ENCODE measurements at regions not wholly inside any gene's neighbourhood (a gene's known extent, or its start where the extent isn't known, plus 50 kb on each side); places are given as distances from the start of the nearest gene placed in this dataset.

DNA sequence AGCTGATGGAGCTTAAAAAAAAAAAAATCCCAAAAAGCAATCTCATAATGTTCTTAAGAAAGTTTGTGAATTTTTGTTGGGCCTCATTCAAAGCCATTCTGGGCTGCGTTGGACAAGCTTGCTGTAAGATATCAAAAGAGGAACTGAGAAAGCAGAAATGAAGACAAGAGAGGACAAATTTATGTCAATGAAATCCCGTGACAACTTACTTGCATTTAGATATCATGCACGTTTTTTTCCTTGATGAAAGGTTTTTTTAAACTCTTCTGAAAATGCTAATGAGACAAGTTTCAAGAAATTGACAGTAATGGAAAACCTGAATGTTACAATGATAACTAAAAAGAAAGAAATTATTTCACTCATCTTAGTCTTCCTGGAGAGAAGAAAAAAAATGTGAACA, 662.9 kb downstream of the SQOR start:
- DNase-seq (ENCODE audit: low spot score in 2 of 2): no peak

DNA sequence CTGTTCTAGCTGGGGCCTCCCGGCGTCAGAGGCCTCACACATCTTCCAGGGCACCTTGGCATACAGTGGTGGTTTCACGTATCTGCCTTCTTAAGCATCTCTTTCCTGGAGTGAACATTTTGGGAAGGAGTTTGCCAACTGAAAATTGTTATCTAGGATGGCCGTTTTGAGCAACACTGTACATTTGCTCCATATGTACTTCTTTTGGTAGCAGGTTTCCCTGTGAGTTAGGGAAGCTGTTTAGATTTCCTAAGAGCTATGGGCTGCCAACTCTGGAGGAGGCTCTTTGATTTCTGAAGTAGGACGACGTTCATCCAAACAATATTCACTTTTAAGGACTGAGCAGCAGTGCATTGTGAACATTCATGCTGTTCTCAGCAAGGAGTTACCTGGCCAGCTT, 665.9 kb downstream of the SQOR start:
- Mint-ChIP-seq H3K27ac (ENCODE audit: low read depth) (no peak overlapping the region), H3K4me1 (no peaks in the 10 kb centered on the region), H3K27me3 (no peaks in the 10 kb centered on the region), H3K36me3 (ENCODE audit: insufficient read depth) (no peaks in the 10 kb centered on the region), H3K4me3 (no peak overlapping the region), H3K9me3 (no peaks in the 10 kb centered on the region)
- no peak for DNase-seq (ENCODE audit: low spot score in 2 of 2)
- no peak for ATAC-seq (replicated peaks; ENCODE audit: extremely low read depth, poor library complexity, severe bottlenecking)

More for the DNA sequence above, 662.9 kb downstream of the SQOR start:
- H3K9me3 Mint-ChIP-seq: no peaks in the 10 kb centered on the region
- H3K4me3 Mint-ChIP-seq: no peak overlapping the region
- no peak overlapping the region for H3K27ac Mint-ChIP-seq (ENCODE audit: low read depth)
- ATAC-seq (replicated peaks; ENCODE audit: extremely low read depth, poor library complexity, severe bottlenecking): no peak
- no peaks in the 10 kb centered on the region for H3K36me3 Mint-ChIP-seq (ENCODE audit: insufficient read depth)
- H3K4me1 Mint-ChIP-seq: no peaks in the 10 kb centered on the region
- H3K27me3 Mint-ChIP-seq: no peaks in the 10 kb centered on the region

DNA sequence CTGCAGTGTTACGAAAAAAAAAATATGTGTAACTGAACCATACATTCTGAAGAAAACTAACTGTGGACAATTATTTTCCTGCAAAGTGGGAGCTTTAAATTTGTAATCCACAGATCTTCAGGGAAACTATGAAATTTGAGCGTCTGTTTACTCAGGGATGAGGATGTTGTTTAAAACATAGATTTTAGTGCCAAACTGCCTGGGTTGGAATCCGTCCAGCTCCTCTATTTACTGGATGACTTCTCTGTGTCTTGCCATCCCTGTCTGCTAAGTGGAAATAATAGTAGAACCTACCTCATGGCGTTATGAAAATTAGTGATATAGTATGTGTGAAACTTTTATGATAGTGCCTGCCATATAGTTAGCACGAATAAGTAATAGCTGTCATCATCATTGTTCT, 666.5 kb downstream of the SQOR start:
- Mint-ChIP-seq H3K4me3 (no peak overlapping the region), H3K4me1 (no peaks in the 10 kb centered on the region), H3K36me3 (ENCODE audit: insufficient read depth) (no peaks in the 10 kb centered on the region), H3K27me3 (no peaks in the 10 kb centered on the region), H3K27ac (ENCODE audit: low read depth) (no peak overlapping the region), H3K9me3 (no peaks in the 10 kb centered on the region)
- ATAC-seq (replicated peaks; ENCODE audit: extremely low read depth, poor library complexity, severe bottlenecking): no peak
- no peak for DNase-seq (ENCODE audit: low spot score in 2 of 2)

DNA sequence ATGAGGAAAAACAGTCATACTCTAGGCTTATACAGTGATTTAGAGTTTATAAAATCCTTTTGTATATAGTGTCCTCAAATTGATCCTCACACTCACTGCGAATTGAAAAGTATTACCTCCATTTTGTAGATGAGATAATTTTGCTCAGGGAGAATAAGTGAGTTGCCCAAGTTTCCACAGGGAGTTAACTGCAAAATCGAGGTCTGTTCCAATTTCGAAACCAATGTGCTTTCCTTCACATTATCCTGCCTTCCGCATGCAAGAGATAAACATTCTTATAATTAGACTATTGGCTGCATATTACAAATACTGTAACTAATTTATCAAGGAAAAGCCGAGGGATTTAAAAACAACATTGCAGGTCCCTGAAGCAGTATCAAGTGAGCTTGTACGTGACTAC, 667.0 kb downstream of the SQOR start:
- Mint-ChIP-seq H3K4me3 (no peak overlapping the region), H3K36me3 (ENCODE audit: insufficient read depth) (no peaks in the 10 kb centered on the region), H3K9me3 (no peaks in the 10 kb centered on the region), H3K27ac (ENCODE audit: low read depth) (no peak overlapping the region), H3K27me3 (no peaks in the 10 kb centered on the region), H3K4me1 (no peaks in the 10 kb centered on the region)
- ATAC-seq (replicated peaks; ENCODE audit: extremely low read depth, poor library complexity, severe bottlenecking) (no peak), DNase-seq (ENCODE audit: low spot score in 2 of 2) (no peak)

DNA sequence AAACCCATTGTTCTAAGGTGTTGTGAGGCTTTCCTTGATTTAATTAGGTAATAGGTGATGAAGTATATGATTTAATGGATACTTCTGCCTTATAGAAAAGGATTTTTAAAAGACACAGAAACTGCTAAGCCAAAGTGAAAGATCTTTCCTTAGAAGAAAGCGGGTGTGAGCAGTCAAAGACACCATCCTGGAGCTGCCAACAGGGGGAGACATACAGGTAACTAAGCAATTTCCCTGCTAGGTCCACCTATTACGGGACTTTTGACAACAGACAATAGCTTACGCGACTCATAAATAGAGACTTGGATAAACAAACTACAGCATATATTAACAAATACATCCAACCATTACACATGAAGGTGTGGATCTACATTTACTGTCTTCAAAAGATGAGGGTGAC, 669.5 kb downstream of the SQOR start:
- DNase-seq (ENCODE audit: low spot score in 2 of 2) (no peak), ATAC-seq (replicated peaks; ENCODE audit: extremely low read depth, poor library complexity, severe bottlenecking) (no peak)
- Mint-ChIP-seq H3K27me3 (no peaks in the 10 kb centered on the region), H3K27ac (ENCODE audit: low read depth) (no peak overlapping the region), H3K4me3 (no peak overlapping the region), H3K9me3 (no peaks in the 10 kb centered on the region), H3K4me1 (no peaks in the 10 kb centered on the region), H3K36me3 (ENCODE audit: insufficient read depth) (no peaks in the 10 kb centered on the region)

DNA sequence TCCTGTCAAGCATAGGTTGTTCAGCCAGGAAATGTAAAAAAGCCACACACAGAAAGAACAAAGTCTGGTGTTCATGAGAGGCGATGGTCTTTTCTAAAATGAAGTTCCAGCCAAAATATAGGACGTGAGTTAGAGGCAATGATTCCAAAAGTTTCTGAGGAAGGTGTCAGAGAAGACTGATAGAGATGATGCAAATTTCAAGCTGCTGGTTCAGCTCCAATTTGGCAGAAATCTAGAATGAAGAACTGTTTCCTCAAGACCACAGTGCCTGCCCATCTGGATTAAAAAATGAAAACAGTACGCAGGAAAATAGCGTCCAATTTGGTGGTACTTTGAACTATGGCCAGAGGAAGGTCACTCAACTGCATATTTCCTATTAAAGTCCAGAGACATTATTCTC, 672.9 kb downstream of the SQOR start:
- Mint-ChIP-seq H3K27me3 (no peaks in the 10 kb centered on the region), H3K9me3 (no peaks in the 10 kb centered on the region), H3K27ac (ENCODE audit: low read depth) (no peak overlapping the region), H3K4me1 (no peaks in the 10 kb centered on the region), H3K36me3 (ENCODE audit: insufficient read depth) (no peaks in the 10 kb centered on the region), H3K4me3 (no peak overlapping the region)
- DNase-seq (ENCODE audit: low spot score in 2 of 2): no peak
- ATAC-seq (replicated peaks; ENCODE audit: extremely low read depth, poor library complexity, severe bottlenecking): no peak

DNA sequence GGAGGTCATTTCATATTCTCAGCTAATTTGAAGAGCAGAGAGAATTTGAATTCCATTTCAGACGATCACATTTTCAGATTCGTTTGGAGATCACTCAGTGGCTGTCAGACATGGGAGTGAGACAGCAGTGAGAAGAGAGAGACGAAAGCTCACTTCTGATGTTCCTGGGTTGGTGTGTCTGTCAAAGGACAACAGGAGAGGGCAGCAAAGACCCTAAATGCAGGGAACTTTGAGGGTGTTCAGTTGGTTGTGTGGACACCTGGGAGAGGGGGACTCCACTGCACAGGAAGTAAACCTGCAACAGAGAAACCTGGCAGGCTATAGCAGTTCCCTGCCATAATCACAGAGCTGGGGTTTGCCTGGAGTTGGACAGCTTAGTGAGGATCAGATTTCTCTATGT, 675.1 kb downstream of the SQOR start:
- no peaks in the 10 kb centered on the region for H3K27me3 Mint-ChIP-seq

DNA sequence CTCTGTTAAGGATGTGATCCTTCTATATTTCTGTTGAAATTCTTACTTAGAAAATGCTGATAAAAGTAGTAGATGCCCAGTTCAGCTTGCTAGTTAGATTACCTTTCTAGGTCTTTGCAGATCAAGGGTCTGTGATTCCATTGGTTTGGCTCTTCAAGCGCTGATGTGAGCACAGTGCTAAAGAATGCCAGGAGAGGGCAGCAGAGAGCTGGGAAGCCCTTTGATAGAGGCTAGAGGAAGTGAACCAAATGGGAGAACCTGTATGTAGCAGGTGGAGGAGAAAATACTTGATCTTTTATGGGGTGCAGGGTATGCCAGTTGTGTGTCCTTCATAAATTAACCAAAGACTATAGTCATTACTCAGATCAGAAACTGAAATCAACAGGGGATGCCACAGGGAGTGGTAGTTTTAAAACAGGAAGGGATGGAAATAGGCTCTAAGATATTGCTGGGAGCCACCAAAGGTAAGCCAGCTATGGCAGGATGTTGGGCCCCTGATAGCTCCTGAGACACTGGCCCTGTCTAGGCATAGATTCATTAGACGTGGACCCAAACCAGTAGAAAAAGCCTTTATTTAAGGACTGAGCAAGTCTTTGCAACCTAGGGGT, 677.4 kb downstream of the SQOR start:
- DNase-seq (ENCODE audit: low spot score in 2 of 2): peak in 1 of 2 donors; percentile 25
- H3K27me3 Mint-ChIP-seq: no peaks in the 10 kb centered on the region
- H3K27ac Mint-ChIP-seq (ENCODE audit: low read depth): no peak overlapping the region
- ATAC-seq (replicated peaks; ENCODE audit: extremely low read depth, poor library complexity, severe bottlenecking): no peak
- no peak overlapping the region for H3K4me3 Mint-ChIP-seq
- no peaks in the 10 kb centered on the region for H3K36me3 Mint-ChIP-seq (ENCODE audit: insufficient read depth)
- H3K9me3 Mint-ChIP-seq: no peaks in the 10 kb centered on the region
- no peaks in the 10 kb centered on the region for H3K4me1 Mint-ChIP-seq

More for the DNA sequence above, 675.1 kb downstream of the SQOR start:
- H3K9me3 Mint-ChIP-seq: no peaks in the 10 kb centered on the region
- no peak overlapping the region for H3K27ac Mint-ChIP-seq (ENCODE audit: low read depth)
- no peaks in the 10 kb centered on the region for H3K4me1 Mint-ChIP-seq
- H3K4me3 Mint-ChIP-seq: no peak overlapping the region
- H3K36me3 Mint-ChIP-seq (ENCODE audit: insufficient read depth): no peaks in the 10 kb centered on the region
- ATAC-seq (replicated peaks; ENCODE audit: extremely low read depth, poor library complexity, severe bottlenecking): no peak
- no peak for DNase-seq (ENCODE audit: low spot score in 2 of 2)

DNA sequence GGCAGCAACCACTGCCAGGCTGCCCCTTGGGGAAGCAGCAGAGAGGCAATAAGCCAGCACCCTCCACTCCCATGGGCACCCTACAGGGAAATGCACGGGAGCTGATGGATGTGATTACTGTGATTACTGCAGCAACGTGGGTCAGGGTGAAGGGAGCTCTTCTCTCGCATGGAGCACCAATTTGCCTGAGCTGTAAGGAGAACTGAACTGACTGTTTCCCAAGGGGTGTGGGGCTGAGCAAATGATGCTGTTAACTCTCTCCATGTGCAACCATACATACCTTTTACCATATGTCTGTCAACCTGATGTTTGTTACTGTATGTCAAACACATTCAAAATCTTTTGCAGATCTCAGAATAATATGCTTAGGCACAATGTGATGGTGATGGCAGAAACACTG, 680.6 kb downstream of the SQOR start:
- Mint-ChIP-seq H3K27me3 (no peaks in the 10 kb centered on the region), H3K36me3 (ENCODE audit: insufficient read depth) (no peaks in the 10 kb centered on the region), H3K4me1 (no peaks in the 10 kb centered on the region), H3K4me3 (no peak overlapping the region), H3K9me3 (no peaks in the 10 kb centered on the region), H3K27ac (ENCODE audit: low read depth) (no peak overlapping the region)
- ATAC-seq (replicated peaks; ENCODE audit: extremely low read depth, poor library complexity, severe bottlenecking) (no peak), DNase-seq (ENCODE audit: low spot score in 2 of 2) (no peak)

DNA sequence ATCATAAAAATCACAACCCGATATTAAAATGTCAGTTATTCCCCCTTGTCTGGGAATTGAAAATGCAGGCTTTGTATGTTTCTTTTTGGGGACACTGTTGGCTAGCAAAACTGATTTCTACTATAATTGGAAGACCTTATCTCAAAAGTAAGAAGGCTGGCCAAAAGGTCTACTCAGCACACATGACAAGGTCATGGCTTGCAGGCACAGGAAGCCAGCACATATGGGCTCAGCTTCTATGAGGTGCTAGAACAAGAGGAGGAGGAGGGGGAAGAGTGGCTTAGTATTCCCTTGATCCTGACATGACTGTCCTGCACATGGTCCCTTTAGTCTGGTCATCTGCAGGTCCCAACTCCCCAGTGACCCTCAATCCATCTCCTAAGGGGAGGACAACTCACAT, 681.2 kb downstream of the SQOR start:
- Mint-ChIP-seq H3K4me3 (no peak overlapping the region), H3K9me3 (no peaks in the 10 kb centered on the region), H3K36me3 (ENCODE audit: insufficient read depth) (no peaks in the 10 kb centered on the region), H3K27ac (ENCODE audit: low read depth) (no peak overlapping the region), H3K4me1 (no peaks in the 10 kb centered on the region), H3K27me3 (no peaks in the 10 kb centered on the region)
- no peak for ATAC-seq (replicated peaks; ENCODE audit: extremely low read depth, poor library complexity, severe bottlenecking)
- DNase-seq (ENCODE audit: low spot score in 2 of 2): no peak

DNA sequence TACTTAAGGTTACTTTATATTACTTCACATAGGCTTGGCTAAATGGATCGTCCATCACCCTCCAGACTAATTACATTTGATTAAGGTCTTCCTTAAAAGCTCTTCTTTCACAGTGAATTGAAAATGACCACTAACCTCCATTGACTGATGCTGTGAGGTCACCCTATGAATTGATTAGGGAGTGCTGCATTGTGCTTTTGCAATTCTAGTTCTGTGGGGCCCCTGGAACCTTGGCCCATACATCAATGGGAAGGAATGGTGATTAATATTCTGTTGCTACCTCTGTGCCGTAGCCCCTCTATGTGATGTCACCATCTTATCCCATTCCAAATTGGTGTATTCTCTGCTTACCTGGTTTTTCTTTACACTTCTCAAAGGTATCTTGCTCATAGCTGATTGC, 682.2 kb downstream of the SQOR start:
- H3K4me3 Mint-ChIP-seq: no peak overlapping the region
- no peaks in the 10 kb centered on the region for H3K9me3 Mint-ChIP-seq
- no peaks in the 10 kb centered on the region for H3K4me1 Mint-ChIP-seq
- H3K36me3 Mint-ChIP-seq (ENCODE audit: insufficient read depth): no peaks in the 10 kb centered on the region
- no peaks in the 10 kb centered on the region for H3K27me3 Mint-ChIP-seq
- no peak for DNase-seq (ENCODE audit: low spot score in 2 of 2)
- H3K27ac Mint-ChIP-seq (ENCODE audit: low read depth): no peak overlapping the region
- ATAC-seq (replicated peaks; ENCODE audit: extremely low read depth, poor library complexity, severe bottlenecking): no peak

DNA sequence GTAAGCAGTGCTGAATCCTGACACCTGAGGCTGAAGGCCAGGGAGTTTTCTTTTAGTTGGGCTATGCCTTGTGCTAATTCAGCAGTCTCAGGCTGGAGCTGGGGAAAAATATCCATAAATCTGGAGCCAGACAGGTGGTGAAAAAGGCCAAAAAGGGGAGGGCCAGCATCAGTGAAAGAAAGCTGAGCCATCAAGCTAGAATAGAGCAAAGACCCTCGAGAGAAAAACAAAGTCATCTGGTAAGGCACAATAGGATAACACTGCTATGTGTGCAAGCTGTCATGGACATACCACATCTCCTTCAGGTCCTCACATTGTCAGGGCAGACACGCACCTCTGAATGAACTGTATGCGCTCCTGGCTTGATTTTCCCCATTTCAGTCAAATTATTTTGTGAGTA, 687.9 kb downstream of the SQOR start:
- H3K27ac Mint-ChIP-seq (ENCODE audit: low read depth): no peak overlapping the region
- H3K4me3 Mint-ChIP-seq: no peak overlapping the region
- H3K27me3 Mint-ChIP-seq: no peaks in the 10 kb centered on the region
- DNase-seq (ENCODE audit: low spot score in 2 of 2) (no peak), ATAC-seq (replicated peaks; ENCODE audit: extremely low read depth, poor library complexity, severe bottlenecking) (no peak)
- no peaks in the 10 kb centered on the region for H3K9me3 Mint-ChIP-seq
- no peaks in the 10 kb centered on the region for H3K36me3 Mint-ChIP-seq (ENCODE audit: insufficient read depth)
- no peaks in the 10 kb centered on the region for H3K4me1 Mint-ChIP-seq

DNA sequence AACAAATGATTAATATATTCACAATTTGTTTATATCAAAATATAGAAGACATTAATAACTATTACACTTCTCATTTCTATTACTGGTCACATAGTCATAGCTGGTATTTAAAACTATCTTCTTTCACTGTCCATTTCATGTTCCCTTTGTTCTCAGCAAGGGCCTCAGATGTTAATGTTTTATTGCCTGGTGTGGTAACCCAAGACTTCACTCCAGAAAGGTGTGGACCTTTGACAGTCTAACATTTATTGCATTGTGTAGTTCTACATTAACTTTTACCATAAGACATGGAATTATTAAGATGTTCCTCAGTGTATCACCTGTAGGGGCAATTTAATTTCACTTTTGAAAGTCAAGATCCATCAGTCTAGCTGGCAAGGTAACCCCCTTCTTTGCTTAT, 691.3 kb downstream of the SQOR start:
- no peaks in the 10 kb centered on the region for H3K4me1 Mint-ChIP-seq

DNA sequence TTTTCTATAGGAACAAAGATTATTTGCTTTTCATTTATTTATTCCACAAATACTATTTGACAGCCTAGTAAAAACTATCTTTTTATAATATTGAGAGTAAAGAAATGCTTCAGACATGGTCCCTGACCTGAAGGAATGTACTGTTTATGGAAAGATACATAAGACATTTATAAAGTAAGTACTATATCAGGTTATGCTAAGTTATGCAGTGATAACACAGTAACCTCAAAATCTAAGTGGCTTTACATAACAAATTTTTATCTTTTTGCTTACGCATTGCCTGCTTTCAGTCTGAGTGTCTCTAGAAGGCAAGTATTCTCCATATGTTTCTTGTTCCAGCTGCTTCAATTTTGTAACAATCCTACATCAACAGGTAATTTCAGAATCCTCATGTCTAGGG, 694.0 kb downstream of the SQOR start:
- H3K9me3 Mint-ChIP-seq: peaks cover 4% of the 10 kb centered on the region
- H3K27me3 Mint-ChIP-seq: no peaks in the 10 kb centered on the region
- ATAC-seq (replicated peaks; ENCODE audit: extremely low read depth, poor library complexity, severe bottlenecking) (no peak), DNase-seq (ENCODE audit: low spot score in 2 of 2) (no peak)
- H3K27ac Mint-ChIP-seq (ENCODE audit: low read depth): no peak overlapping the region
- H3K4me3 Mint-ChIP-seq: no peak overlapping the region
- no peaks in the 10 kb centered on the region for H3K36me3 Mint-ChIP-seq (ENCODE audit: insufficient read depth)
- H3K4me1 Mint-ChIP-seq: no peaks in the 10 kb centered on the region

More for the DNA sequence above, 691.3 kb downstream of the SQOR start:
- H3K9me3 Mint-ChIP-seq: peaks cover 4% of the 10 kb centered on the region
- H3K27ac Mint-ChIP-seq (ENCODE audit: low read depth): no peak overlapping the region
- no peak overlapping the region for H3K4me3 Mint-ChIP-seq
- no peaks in the 10 kb centered on the region for H3K36me3 Mint-ChIP-seq (ENCODE audit: insufficient read depth)
- ATAC-seq (replicated peaks; ENCODE audit: extremely low read depth, poor library complexity, severe bottlenecking) (no peak), DNase-seq (ENCODE audit: low spot score in 2 of 2) (no peak)
- no peaks in the 10 kb centered on the region for H3K27me3 Mint-ChIP-seq

Data from central memory CD8-positive, alpha-beta T cell (primary cell).